HEK293 (cell line): ENCODE measurements at regions not wholly inside any gene's neighbourhood (a gene's known extent, or its start where the extent isn't known, plus 50 kb on each side); places are given as distances from the start of the nearest gene placed in this dataset.

ENCODE experiments used
- CTCF ChIA-PET: fragments of 350-600 bp; formaldehyde crosslinking; extraction: SDS; loops from one replicate; lab custom pipeline; 2021; ENCODE audit warnings: antibody characterized with exemption; lab: Yijun Ruan, JAX
- POLR2A ChIA-PET: fragments of 300-600 bp; formaldehyde crosslinking; extraction: SDS; loops from one replicate; lab custom pipeline; 2020; ENCODE audit warnings: antibody characterized with exemption, inconsistent platforms; lab: Yijun Ruan, JAX
- H3K27ac ChIP-seq: fragments of 200-500 bp; sonication (Bioruptor generic); 2 replicates; pipeline ENCODE4 v1.5.1; 2014; ENCODE audit warnings: low read depth, low read length, control low read depth, inconsistent platforms; ENCODE audit errors: extremely low read depth
- H3K36me3 ChIP-seq, 2 experiments: fragments of 200-500 bp in 1 of 2; sonication (Bioruptor generic) in 1 of 2; 1 replicate in 1 of 2; 2 replicates in 1 of 2; pipeline ENCODE4 v1.5.1; 2014 to 2017; ENCODE audit warnings: inconsistent platforms in 2 of 2, low read length in 2 of 2; ENCODE audit not compliant: control insufficient read depth in 2 of 2, insufficient read depth in 1 of 2
- H3K4me1 ChIP-seq: fragments of 200-500 bp; sonication (Bioruptor generic); 2 replicates; pipeline ENCODE4 v1.5.1; 2014; ENCODE audit warnings: mild to moderate bottlenecking, low read length, inconsistent platforms; ENCODE audit not compliant: control insufficient read depth, insufficient read depth
- H3K4me3 ChIP-seq: 2 replicates; pipeline ENCODE4 v1.5.1; 2011; ENCODE audit warnings: low read depth, mild to moderate bottlenecking, control low read depth, low read length, moderate library complexity
- H3K9me3 ChIP-seq: fragments of 200-500 bp; sonication (Bioruptor generic); 2 replicates; pipeline ENCODE4 v1.5.1; 2014; ENCODE audit warnings: low read depth, low read length, inconsistent platforms; ENCODE audit not compliant: control insufficient read depth, insufficient read depth
- MEIS1 ChIP-seq: sonication (generic); formaldehyde crosslinking; IDR thresholded peaks from 2 replicates; pipeline ENCODE4 v1.8.1; 2022; ENCODE audit warnings: missing genetic modification reagents, mild to moderate bottlenecking, borderline replicate concordance
- OSR2 ChIP-seq: fragments of 450-650 bp; formaldehyde crosslinking; IDR thresholded peaks from 2 replicates; pipeline ENCODE4 v1.5.1; 2016; ENCODE audit warnings: missing biosample characterization, missing genetic modification characterization
- REST ChIP-seq: fragments of 450-650 bp; formaldehyde crosslinking; IDR thresholded peaks from 2 replicates; pipeline ENCODE4 v1.5.1; 2016; ENCODE audit warnings: missing biosample characterization, missing genetic modification characterization
- SETDB1 ChIP-seq: IDR thresholded peaks from one replicate; pipeline ENCODE4 v1.6.1; 2017; ENCODE audit warnings: mild to moderate bottlenecking, low read length, moderate library complexity, mixed read lengths; ENCODE audit not compliant: insufficient read length
- SP3 ChIP-seq: fragments of 450-650 bp; formaldehyde crosslinking; IDR thresholded peaks from 2 replicates; pipeline ENCODE4 v1.5.1; 2016; ENCODE audit warnings: missing biosample characterization, missing genetic modification characterization
- YY2 ChIP-seq: fragments of 450-650 bp; formaldehyde crosslinking; IDR thresholded peaks from 2 replicates; pipeline ENCODE4 v1.5.1; 2016; ENCODE audit warnings: missing biosample characterization, missing genetic modification characterization
- ZBTB48 ChIP-seq: fragments of 450-650 bp; formaldehyde crosslinking; IDR thresholded peaks from 2 replicates; pipeline ENCODE4 v1.5.1; 2016; ENCODE audit warnings: missing biosample characterization, missing genetic modification characterization
- ZNF239 ChIP-seq: fragments of 450-650 bp; formaldehyde crosslinking; IDR thresholded peaks from 2 replicates; pipeline ENCODE4 v1.5.1; 2016; ENCODE audit warnings: missing biosample characterization, missing genetic modification characterization
- ZNF302 ChIP-seq: fragments of 450-650 bp; formaldehyde crosslinking; IDR thresholded peaks from 2 replicates; pipeline ENCODE4 v1.5.1; 2016; ENCODE audit warnings: missing biosample characterization, missing genetic modification characterization, low read depth
- ZNF473 ChIP-seq: fragments of 450-650 bp; formaldehyde crosslinking; IDR thresholded peaks from 2 replicates; pipeline ENCODE4 v1.5.1; 2017; ENCODE audit warnings: missing biosample characterization, missing genetic modification characterization
- ZNF518A ChIP-seq: fragments of 450-650 bp; formaldehyde crosslinking; conservative IDR thresholded peaks from 2 replicates; pipeline ENCODE4 v1.5.1; 2016; ENCODE audit warnings: low read depth, missing biosample characterization, missing genetic modification characterization
- ZNF558 ChIP-seq: fragments of 450-650 bp; formaldehyde crosslinking; IDR thresholded peaks from 2 replicates; pipeline ENCODE4 v1.5.1; 2016; ENCODE audit warnings: missing biosample characterization, missing genetic modification characterization
- ZNF707 ChIP-seq: fragments of 450-650 bp; formaldehyde crosslinking; IDR thresholded peaks from 2 replicates; pipeline ENCODE4 v1.5.1; 2016; ENCODE audit warnings: missing biosample characterization, missing genetic modification characterization
- ZSCAN16 ChIP-seq: fragments of 450-650 bp; formaldehyde crosslinking; IDR thresholded peaks from 2 replicates; pipeline ENCODE4 v1.5.1; 2016; ENCODE audit warnings: missing biosample characterization, missing genetic modification characterization

- TF ChIP-seq ZNF302 (tag by site-specific recombination) (no peak), YY2 (tag by site-specific recombination) (peak; percentile 54; the same call in 1 of the 2 replicates), ZNF239 (tag by site-specific recombination) (no peak), ZNF558 (tag by site-specific recombination) (peak; percentile 49; the same call in 1 of the 2 replicates), OSR2 (tag by site-specific recombination) (peak; percentile 62), ZSCAN16 (tag by site-specific recombination) (no peak), SP3 (tag by site-specific recombination) (0 out of 2 replicates have a peak, but pooled peaks have one; percentile 27), ZNF473 (tag by site-specific recombination) (no peak), REST (tag by site-specific recombination) (no peak)
- TF ChIP-seq, all 188 proteins: peak for 22
These were observed 217.6 kb upstream of the KCNJ16 start (continued) for GRCh38 chr17:69857412-69857835.

GRCh38 chr17:69858460-69858859, 216.6 kb upstream of the KCNJ16 start:
- POLR2A ChIA-PET: no interaction called here
- TF ChIP-seq SETDB1 (peak; percentile 96), ZNF518A (tag by site-specific recombination) (0 out of 2 replicates have a peak, but pooled peaks have one; percentile 25), ZBTB48 (tag by site-specific recombination) (no peak)
- TF ChIP-seq, all 188 proteins: peak for 2
- H3K4me1 ChIP-seq: no peaks in the 10 kb centered on the region
- H3K36me3 ChIP-seq: no peaks in the 10 kb centered on the region
- 0 out of 2 replicates have a peak, but pooled peaks cover 3% of the 10 kb centered on the region for H3K9me3 ChIP-seq
- CTCF ChIA-PET: interaction anchor here (0.6 to 0.7 kb wide), 2 partner anchors 13 to 482 kb away, joined by 3 read pairs; no protein-coding TSS in a partner anchor
- H3K4me3 ChIP-seq: no peak overlapping the region
- no peak overlapping the region for H3K27ac ChIP-seq

- CTCF ChIA-PET: interaction anchor here (0.7 kb wide), 1 partner anchor 33 kb away, joined by 3 read pairs; no protein-coding TSS in a partner anchor
- Histone ChIP-seq H3K4me1 (no peaks in the 10 kb centered on the region), H3K9me3 (0 out of 2 replicates have a peak, but pooled peaks cover 3% of the 10 kb centered on the region), H3K36me3 (no peaks in the 10 kb centered on the region)
- POLR2A ChIA-PET: no interaction called here
- TF ChIP-seq MEIS1 (no peak), ZNF707 (tag by site-specific recombination) (peak; percentile 54; the same call in 1 of the 2 replicates)
- TF ChIP-seq, all 188 proteins: peak for 1
- Histone ChIP-seq H3K4me3 (no peak overlapping the region), H3K27ac (no peak overlapping the region)
These were observed 214.8 kb upstream of the KCNJ16 start for GRCh38 chr17:69860142-69860680.
